Testis (tissue), 2 donors: ENCODE measurements at regions not wholly inside any gene's neighbourhood (a gene's known extent, or its start where the extent isn't known, plus 50 kb on each side); places are given as distances from the start of the nearest gene placed in this dataset.

Experiments used
- POLR2A ChIP-seq: fragments of 450-650 bp; IDR thresholded peaks from one replicate; pipeline ENCODE4 v1.6.1; 2017; ENCODE audit warnings: antibody characterized with exemption, mild to moderate bottlenecking, moderate library complexity
- TF ChIP-seq, protein P1 (sequence below), 3 experiments: fragments of 450-650 bp in 2 of 3; fragments of 200-600 bp in 1 of 3; sonication (generic) in 1 of 3; IDR thresholded peaks; one replicate each; pipeline ENCODE4 v1.5.1; 2016 to 2019; ENCODE audit warnings: antibody characterized with exemption in 3 of 3, mild to moderate bottlenecking in 2 of 3, moderate library complexity in 1 of 3

DNA sequence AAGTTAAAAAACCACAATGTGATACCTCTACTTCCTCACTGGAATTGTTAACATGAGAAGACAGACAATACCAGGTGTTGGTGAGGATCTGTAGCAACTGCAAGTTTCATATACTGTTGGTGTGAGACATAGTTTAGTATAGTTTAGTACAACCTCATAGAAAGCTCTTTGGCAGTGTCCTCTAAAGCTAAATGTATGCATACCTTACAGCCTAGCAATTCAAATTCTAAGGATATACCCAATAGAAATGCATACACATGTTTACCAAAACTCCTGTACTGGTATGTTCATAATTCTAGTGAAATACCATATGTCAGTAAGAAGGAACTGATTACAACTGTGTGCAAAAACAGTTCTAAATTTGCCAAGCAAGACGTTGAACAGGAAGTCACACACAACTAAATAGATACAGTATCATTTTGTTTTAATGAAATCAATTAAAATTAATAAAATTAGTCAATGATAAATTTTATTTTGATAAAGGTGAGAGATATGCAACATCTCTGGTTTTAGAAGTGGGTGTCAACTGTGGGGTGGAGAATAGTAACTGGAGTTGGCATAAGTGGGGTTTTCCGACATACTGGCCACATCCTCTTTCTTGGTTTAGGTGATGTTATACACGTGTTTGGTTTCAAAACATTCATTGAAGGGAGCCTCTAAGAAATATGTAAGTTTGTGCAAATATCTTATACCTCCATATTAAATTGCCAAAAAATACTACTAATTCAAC lies 450.7 kb downstream of the PTPRC start:
- TF ChIP-seq, protein P1, sequence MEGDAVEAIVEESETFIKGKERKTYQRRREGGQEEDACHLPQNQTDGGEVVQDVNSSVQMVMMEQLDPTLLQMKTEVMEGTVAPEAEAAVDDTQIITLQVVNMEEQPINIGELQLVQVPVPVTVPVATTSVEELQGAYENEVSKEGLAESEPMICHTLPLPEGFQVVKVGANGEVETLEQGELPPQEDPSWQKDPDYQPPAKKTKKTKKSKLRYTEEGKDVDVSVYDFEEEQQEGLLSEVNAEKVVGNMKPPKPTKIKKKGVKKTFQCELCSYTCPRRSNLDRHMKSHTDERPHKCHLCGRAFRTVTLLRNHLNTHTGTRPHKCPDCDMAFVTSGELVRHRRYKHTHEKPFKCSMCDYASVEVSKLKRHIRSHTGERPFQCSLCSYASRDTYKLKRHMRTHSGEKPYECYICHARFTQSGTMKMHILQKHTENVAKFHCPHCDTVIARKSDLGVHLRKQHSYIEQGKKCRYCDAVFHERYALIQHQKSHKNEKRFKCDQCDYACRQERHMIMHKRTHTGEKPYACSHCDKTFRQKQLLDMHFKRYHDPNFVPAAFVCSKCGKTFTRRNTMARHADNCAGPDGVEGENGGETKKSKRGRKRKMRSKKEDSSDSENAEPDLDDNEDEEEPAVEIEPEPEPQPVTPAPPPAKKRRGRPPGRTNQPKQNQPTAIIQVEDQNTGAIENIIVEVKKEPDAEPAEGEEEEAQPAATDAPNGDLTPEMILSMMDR (IDR thresholded peaks at IDR 0.05): no peak
- no peak for TF ChIP-seq POLR2A
